Osteocyte (in vitro differentiated cells): ENCODE measurements at regions not wholly inside any gene's neighbourhood (a gene's known extent, or its start where the extent isn't known, plus 50 kb on each side); places are given as distances from the start of the nearest gene placed in this dataset.

Experiments used
- DNase-seq: peaks from one replicate; pipeline ENCODE4 v3.0.0; 2021; ENCODE audit warnings: mixed read lengths; ENCODE audit not compliant: unreplicated experiment; ENCODE audit errors: extremely low spot score
- H3K27ac Mint-ChIP-seq: one replicate; pipeline ENCODE4 v1.8.0; 2021; ENCODE audit warnings: mild to moderate bottlenecking, mixed read lengths; ENCODE audit not compliant: unreplicated experiment
- H3K27me3 Mint-ChIP-seq: one replicate; pipeline ENCODE4 v1.8.0; 2021; ENCODE audit warnings: mixed read lengths; ENCODE audit not compliant: unreplicated experiment
- H3K36me3 Mint-ChIP-seq: one replicate; pipeline ENCODE4 v1.8.0; 2021; ENCODE audit warnings: mixed read lengths; ENCODE audit not compliant: unreplicated experiment
- H3K4me1 Mint-ChIP-seq: one replicate; pipeline ENCODE4 v1.8.0; 2021; ENCODE audit warnings: mixed read lengths; ENCODE audit not compliant: unreplicated experiment
- H3K4me3 Mint-ChIP-seq: one replicate; pipeline ENCODE4 v1.8.0; 2021; ENCODE audit warnings: mild to moderate bottlenecking, moderate library complexity, mixed read lengths; ENCODE audit not compliant: unreplicated experiment
- H3K9me3 Mint-ChIP-seq: one replicate; pipeline ENCODE4 v1.8.0; 2021; ENCODE audit warnings: mixed read lengths; ENCODE audit not compliant: unreplicated experiment
- CTCF ChIP-seq: fragments of 200-600 bp; sonication (generic); IDR thresholded peaks from 2 replicates; pipeline ENCODE4 v1.5.0; 2021; ENCODE audit warnings: antibody characterized with exemption, mild to moderate bottlenecking, moderate library complexity

- H3K36me3 Mint-ChIP-seq = no peaks in the 10 kb centered on the region
- peaks cover 16% of the 10 kb centered on the region for H3K9me3 Mint-ChIP-seq
- no peaks in the 10 kb centered on the region for H3K4me1 Mint-ChIP-seq
- H3K4me3 Mint-ChIP-seq = no peak overlapping the region
- no peak for DNase-seq
- H3K27ac Mint-ChIP-seq = no peak overlapping the region
- H3K27me3 Mint-ChIP-seq = peaks cover 8% of the 10 kb centered on the region
- TF ChIP-seq CTCF = no peak
Measured at GRCh38 chr6:66638099-66638498, 931.1 kb upstream of the EYS start.

GRCh38 chr6:66628917-66629316, 921.9 kb upstream of the EYS start:
- Mint-ChIP-seq H3K4me3 (no peak overlapping the region), H3K9me3 (peaks cover 7% of the 10 kb centered on the region), H3K27ac (no peak overlapping the region), H3K27me3 (peaks cover 11% of the 10 kb centered on the region), H3K4me1 (no peaks in the 10 kb centered on the region), H3K36me3 (no peaks in the 10 kb centered on the region)
- no peak for TF ChIP-seq CTCF
- no peak for DNase-seq

- no peak overlapping the region for H3K4me3 Mint-ChIP-seq
- H3K27me3 Mint-ChIP-seq = peaks cover 13% of the 10 kb centered on the region
- peaks cover 8% of the 10 kb centered on the region for H3K9me3 Mint-ChIP-seq
- H3K4me1 Mint-ChIP-seq = no peaks in the 10 kb centered on the region
- no peak for DNase-seq
- no peaks in the 10 kb centered on the region for H3K36me3 Mint-ChIP-seq
- no peak for TF ChIP-seq CTCF
- H3K27ac Mint-ChIP-seq = no peak overlapping the region
Measured at GRCh38 chr6:66623050-66623449, 916.0 kb upstream of the EYS start.

GRCh38 chr6:66605971-66606370, 898.9 kb upstream of the EYS start:
- H3K4me1 Mint-ChIP-seq = no peaks in the 10 kb centered on the region
- no peaks in the 10 kb centered on the region for H3K27me3 Mint-ChIP-seq
- no peak overlapping the region for H3K27ac Mint-ChIP-seq
- H3K36me3 Mint-ChIP-seq = no peaks in the 10 kb centered on the region
- TF ChIP-seq CTCF = no peak
- no peak for DNase-seq
- H3K9me3 Mint-ChIP-seq = peaks cover 22% of the 10 kb centered on the region
- no peak overlapping the region for H3K4me3 Mint-ChIP-seq

- Mint-ChIP-seq H3K27me3 (no peaks in the 10 kb centered on the region), H3K4me1 (no peaks in the 10 kb centered on the region), H3K9me3 (peaks cover 22% of the 10 kb centered on the region), H3K27ac (no peak overlapping the region), H3K36me3 (no peaks in the 10 kb centered on the region), H3K4me3 (no peak overlapping the region)
- DNase-seq = no peak
- no peak for TF ChIP-seq CTCF
Measured at GRCh38 chr6:66605011-66605410, 898.0 kb upstream of the EYS start.
